ENCODE measurements at regions not wholly inside any gene's neighbourhood (a gene's known extent, or its start where the extent isn't known, plus 50 kb on each side); places are given as distances from the start of the nearest gene placed in this dataset.

DNA sequence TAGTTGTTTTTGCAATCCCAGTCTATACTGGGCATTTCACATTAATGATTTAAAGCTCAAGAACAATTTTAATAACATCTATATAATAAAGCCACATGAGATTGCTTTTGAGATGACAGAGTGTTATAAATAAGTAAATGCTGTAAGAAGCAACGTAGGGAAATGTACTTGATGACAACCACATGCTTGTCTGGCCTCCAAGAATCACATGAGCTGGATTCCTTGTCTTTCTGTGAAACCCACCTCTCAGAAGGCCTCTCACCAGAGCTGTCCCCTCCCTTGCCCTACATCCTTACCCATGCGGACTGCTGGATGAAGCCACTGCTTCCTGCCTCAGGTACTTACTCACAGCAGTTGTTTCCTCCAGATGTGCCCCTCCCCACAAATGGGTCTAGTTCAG, 145.1 kb upstream of the CTTNBP2NL start:
- Histone ChIP-seq H3K4me3 (no peak overlapping the region), H3K9me3 (no peaks in the 10 kb centered on the region), H3K27ac (no peak overlapping the region), H3K4me1 (no peaks in the 10 kb centered on the region), H3K9ac (ENCODE audit: low read depth in 2 of 2, low read length in 2 of 2) (no peak overlapping the region), H3K27me3 (no peaks in the 10 kb centered on the region), H3K36me3 (no peaks in the 10 kb centered on the region)
- DNase-seq, result no peak
- TF ChIP-seq, protein P1, sequence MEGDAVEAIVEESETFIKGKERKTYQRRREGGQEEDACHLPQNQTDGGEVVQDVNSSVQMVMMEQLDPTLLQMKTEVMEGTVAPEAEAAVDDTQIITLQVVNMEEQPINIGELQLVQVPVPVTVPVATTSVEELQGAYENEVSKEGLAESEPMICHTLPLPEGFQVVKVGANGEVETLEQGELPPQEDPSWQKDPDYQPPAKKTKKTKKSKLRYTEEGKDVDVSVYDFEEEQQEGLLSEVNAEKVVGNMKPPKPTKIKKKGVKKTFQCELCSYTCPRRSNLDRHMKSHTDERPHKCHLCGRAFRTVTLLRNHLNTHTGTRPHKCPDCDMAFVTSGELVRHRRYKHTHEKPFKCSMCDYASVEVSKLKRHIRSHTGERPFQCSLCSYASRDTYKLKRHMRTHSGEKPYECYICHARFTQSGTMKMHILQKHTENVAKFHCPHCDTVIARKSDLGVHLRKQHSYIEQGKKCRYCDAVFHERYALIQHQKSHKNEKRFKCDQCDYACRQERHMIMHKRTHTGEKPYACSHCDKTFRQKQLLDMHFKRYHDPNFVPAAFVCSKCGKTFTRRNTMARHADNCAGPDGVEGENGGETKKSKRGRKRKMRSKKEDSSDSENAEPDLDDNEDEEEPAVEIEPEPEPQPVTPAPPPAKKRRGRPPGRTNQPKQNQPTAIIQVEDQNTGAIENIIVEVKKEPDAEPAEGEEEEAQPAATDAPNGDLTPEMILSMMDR (IDR thresholded peaks at IDR 0.05), result no peak
- intact Hi-C loops (cut with DNase I), result no loop called here

DNA sequence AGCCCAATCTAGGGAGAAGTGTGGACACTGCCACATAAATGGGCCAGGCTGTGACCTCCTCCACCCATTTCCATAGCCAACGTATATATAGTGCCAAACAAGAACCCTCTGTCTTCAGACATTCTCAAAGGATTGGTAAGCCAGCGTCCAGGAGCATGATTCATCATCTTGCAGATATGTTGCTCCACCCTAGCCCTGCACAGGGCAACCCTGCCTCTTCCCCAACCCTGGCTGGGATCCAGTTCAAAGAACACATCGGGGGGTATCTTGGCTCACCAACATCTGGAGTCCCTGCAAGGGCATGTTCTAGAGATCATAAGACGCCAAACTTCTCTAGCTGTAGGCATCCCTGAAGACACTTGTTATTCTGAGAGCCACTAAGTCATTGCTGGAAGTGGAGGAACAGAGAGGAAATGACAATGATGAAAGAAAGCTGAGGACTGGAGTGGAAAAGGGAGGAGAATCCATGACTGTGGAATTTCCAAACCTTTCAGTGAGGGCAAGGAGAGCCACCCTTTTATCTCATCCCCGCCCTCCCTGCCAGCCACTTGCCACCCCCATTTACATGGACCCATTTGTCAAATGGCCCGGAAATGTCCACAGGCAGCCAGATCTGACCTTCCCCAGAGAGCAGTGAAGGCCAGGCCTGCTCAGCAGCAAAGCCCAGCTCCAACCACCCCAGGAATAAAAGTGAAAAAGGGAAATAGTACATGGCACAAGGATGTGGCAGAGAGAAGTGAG, 144.1 kb upstream of the CTTNBP2NL start:
- Histone ChIP-seq H3K27ac (no peak overlapping the region), H3K4me1 (no peaks in the 10 kb centered on the region), H3K4me3 (no peak overlapping the region), H3K9ac (ENCODE audit: low read depth in 2 of 2, low read length in 2 of 2) (no peak overlapping the region), H3K27me3 (no peaks in the 10 kb centered on the region), H3K9me3 (no peaks in the 10 kb centered on the region), H3K36me3 (no peaks in the 10 kb centered on the region)
- intact Hi-C loops (cut with DNase I), result no loop called here
- TF ChIP-seq, protein P1 (IDR thresholded peaks at IDR 0.05), result no peak
- DNase-seq, result no peak

DNA sequence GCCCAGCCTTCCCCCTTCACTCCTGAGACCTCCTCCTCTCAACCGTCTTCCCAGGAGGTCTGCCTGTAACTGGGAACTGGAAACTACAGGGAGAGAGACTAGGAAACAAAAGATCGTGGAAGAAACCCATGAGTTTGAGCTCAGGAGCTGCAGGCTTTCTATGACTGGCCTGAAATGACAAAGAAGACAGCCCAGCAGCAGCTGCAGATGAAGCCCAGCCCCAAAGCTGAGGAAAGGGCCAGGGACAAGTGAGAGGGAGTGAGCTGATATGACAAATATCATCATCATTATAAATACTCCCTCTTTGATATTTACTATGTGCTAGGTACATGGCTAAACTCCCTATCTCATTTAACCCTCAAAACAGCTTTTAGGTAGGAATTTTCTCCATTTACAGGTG, 142.6 kb upstream of the CTTNBP2NL start:
- DNase-seq, result no peak
- TF ChIP-seq, protein P1 (IDR thresholded peaks at IDR 0.05), result no peak
- H3K4me1 ChIP-seq, result no peaks in the 10 kb centered on the region
- no peak overlapping the region for H3K9ac ChIP-seq (ENCODE audit: low read depth in 2 of 2, low read length in 2 of 2)
- no peak overlapping the region for H3K4me3 ChIP-seq
- H3K27me3 ChIP-seq, result no peaks in the 10 kb centered on the region
- no peaks in the 10 kb centered on the region for H3K9me3 ChIP-seq
- intact Hi-C loops (cut with DNase I), result no loop called here
- H3K36me3 ChIP-seq, result no peaks in the 10 kb centered on the region
- H3K27ac ChIP-seq, result no peak overlapping the region

DNA sequence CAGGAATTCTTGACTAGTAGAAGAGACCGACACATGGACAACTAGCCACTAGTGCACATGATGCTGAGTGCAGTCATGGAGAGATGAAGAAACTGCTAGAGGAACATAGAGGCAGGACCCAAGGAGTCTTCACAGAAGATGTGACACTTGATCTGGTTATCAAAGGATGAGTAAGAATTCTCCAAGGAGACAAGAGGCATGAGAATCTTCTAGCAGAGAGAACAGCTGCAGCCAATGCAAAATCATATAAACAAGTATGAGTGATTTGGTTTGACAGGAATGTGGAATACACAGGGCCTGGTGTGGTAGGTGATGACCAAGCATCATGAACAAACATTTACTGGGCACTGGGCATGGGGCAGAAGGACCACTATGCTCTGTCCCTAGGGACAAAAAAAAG, 140.9 kb upstream of the CTTNBP2NL start:
- no peak overlapping the region for H3K27ac ChIP-seq

DNA sequence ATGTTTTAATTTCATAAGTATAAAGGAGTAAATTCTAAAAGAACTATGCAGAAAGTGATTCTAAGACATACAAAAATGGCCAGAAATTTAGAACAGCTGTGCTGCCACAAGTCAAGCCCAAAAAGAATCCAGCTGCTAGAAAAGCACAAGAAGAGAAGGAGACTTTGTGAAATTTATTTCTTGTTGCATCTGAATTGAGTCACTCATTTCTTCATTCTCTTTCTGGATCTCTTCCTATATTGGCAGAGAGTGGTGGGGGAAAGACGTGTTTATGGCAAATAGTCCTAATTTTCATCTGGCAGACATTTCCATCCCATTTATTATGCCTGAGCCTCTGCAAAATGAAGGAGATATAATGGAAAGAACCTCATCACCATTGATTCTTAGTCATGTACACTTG, 139.6 kb upstream of the CTTNBP2NL start:
- Histone ChIP-seq H3K27me3 (no peaks in the 10 kb centered on the region), H3K4me1 (no peaks in the 10 kb centered on the region), H3K9ac (ENCODE audit: low read depth in 2 of 2, low read length in 2 of 2) (no peak overlapping the region), H3K4me3 (no peak overlapping the region), H3K36me3 (no peaks in the 10 kb centered on the region), H3K27ac (no peak overlapping the region), H3K9me3 (no peaks in the 10 kb centered on the region)
- DNase-seq, result no peak
- intact Hi-C loops (cut with DNase I), result no loop called here
- TF ChIP-seq, protein P1 (IDR thresholded peaks at IDR 0.05), result no peak

More for the DNA sequence above, 140.9 kb upstream of the CTTNBP2NL start:
- Histone ChIP-seq H3K4me1 (no peaks in the 10 kb centered on the region), H3K9ac (ENCODE audit: low read depth in 2 of 2, low read length in 2 of 2) (no peak overlapping the region), H3K27me3 (no peaks in the 10 kb centered on the region), H3K4me3 (no peak overlapping the region), H3K36me3 (no peaks in the 10 kb centered on the region), H3K9me3 (no peaks in the 10 kb centered on the region)
- TF ChIP-seq, protein P1 (IDR thresholded peaks at IDR 0.05), result no peak
- intact Hi-C loops (cut with DNase I), result no loop called here
- no peak for DNase-seq
